HL-60 (cell line): ENCODE measurements at regions not wholly inside any gene's neighbourhood (a gene's known extent, or its start where the extent isn't known, plus 50 kb on each side); places are given as distances from the start of the nearest gene placed in this dataset.

Source experiments
- DNase-seq, 2 experiments: peaks; one replicate each; pipeline ENCODE4 v3.0.0-alpha.2; 2010 to 2020; ENCODE audit warnings: low read depth in 1 of 2, low spot score in 1 of 2
- H3K27ac ChIP-seq: fragments of 250-450 bp; sonication (Bioruptor Pico); replicated peaks from 2 replicates; pipeline ENCODE4 v1.5.1; 2020; ENCODE audit warnings: mild to moderate bottlenecking, moderate library complexity
- H3K27me3 ChIP-seq: fragments of 250-450 bp; sonication (Bioruptor Pico); 2 replicates; pipeline ENCODE4 v1.5.1; 2021; ENCODE audit warnings: mild to moderate bottlenecking, moderate library complexity; ENCODE audit not compliant: insufficient read depth, poor library complexity, severe bottlenecking
- H3K4me3 ChIP-seq: replicated peaks from 2 replicates; pipeline ENCODE4 v1.5.1; 2011; ENCODE audit warnings: mild to moderate bottlenecking, control low read depth, low read length; ENCODE audit not compliant: insufficient read depth
- GABPA ChIP-seq: IDR thresholded peaks from 2 replicates; pipeline ENCODE4 v1.6.1; 2012; ENCODE audit warnings: low read depth
- POLR2AphosphoS5 ChIP-seq: IDR thresholded peaks from 2 replicates; pipeline ENCODE4 v1.6.1; 2012; ENCODE audit warnings: low read depth
- SPI1 ChIP-seq: IDR thresholded peaks from 2 replicates; pipeline ENCODE4 v1.6.1; 2012; ENCODE audit warnings: low read depth, mild to moderate bottlenecking, borderline replicate concordance
- TF ChIP-seq, protein P1 (sequence below): IDR thresholded peaks from 2 replicates; pipeline ENCODE4 v1.6.1; 2012; ENCODE audit warnings: low read depth; ENCODE audit not compliant: insufficient replicate concordance
- TF ChIP-seq, protein P2 (sequence below): IDR thresholded peaks from one replicate; pipeline ENCODE4 v1.5.1; 2011; ENCODE audit warnings: low read length, control low read depth, inconsistent platforms; ENCODE audit not compliant: insufficient read depth

DNA sequence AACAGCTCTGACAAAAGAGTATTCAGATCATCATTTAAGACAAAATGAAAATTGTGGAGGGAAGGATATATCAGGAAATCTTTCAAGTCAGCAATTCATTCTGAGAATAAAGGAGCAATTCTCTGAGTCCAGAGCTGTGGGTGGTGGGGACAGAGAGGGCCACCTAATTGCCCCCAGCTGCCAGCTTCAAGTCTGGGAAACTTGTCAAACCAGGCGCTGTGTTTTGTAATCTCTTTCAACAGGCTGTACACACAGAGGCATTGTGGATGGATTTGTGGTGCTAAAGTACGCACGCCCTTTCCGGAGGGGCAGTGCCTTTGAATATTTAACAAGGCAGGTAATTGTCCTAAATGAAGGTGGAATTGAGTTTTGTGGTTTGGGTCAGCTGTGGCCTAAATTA lies 591.1 kb upstream of the BOD1L1 start:
- DNase-seq = no peak
- Histone ChIP-seq H3K4me3 (no peak overlapping the region), H3K27me3 (no peaks in the 10 kb centered on the region), H3K27ac (no peak overlapping the region)
- no peak for TF ChIP-seq SPI1
- TF ChIP-seq GABPA = no peak
- TF ChIP-seq, protein P1, sequence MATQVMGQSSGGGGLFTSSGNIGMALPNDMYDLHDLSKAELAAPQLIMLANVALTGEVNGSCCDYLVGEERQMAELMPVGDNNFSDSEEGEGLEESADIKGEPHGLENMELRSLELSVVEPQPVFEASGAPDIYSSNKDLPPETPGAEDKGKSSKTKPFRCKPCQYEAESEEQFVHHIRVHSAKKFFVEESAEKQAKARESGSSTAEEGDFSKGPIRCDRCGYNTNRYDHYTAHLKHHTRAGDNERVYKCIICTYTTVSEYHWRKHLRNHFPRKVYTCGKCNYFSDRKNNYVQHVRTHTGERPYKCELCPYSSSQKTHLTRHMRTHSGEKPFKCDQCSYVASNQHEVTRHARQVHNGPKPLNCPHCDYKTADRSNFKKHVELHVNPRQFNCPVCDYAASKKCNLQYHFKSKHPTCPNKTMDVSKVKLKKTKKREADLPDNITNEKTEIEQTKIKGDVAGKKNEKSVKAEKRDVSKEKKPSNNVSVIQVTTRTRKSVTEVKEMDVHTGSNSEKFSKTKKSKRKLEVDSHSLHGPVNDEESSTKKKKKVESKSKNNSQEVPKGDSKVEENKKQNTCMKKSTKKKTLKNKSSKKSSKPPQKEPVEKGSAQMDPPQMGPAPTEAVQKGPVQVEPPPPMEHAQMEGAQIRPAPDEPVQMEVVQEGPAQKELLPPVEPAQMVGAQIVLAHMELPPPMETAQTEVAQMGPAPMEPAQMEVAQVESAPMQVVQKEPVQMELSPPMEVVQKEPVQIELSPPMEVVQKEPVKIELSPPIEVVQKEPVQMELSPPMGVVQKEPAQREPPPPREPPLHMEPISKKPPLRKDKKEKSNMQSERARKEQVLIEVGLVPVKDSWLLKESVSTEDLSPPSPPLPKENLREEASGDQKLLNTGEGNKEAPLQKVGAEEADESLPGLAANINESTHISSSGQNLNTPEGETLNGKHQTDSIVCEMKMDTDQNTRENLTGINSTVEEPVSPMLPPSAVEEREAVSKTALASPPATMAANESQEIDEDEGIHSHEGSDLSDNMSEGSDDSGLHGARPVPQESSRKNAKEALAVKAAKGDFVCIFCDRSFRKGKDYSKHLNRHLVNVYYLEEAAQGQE = no peak
- TF ChIP-seq, protein P2, sequence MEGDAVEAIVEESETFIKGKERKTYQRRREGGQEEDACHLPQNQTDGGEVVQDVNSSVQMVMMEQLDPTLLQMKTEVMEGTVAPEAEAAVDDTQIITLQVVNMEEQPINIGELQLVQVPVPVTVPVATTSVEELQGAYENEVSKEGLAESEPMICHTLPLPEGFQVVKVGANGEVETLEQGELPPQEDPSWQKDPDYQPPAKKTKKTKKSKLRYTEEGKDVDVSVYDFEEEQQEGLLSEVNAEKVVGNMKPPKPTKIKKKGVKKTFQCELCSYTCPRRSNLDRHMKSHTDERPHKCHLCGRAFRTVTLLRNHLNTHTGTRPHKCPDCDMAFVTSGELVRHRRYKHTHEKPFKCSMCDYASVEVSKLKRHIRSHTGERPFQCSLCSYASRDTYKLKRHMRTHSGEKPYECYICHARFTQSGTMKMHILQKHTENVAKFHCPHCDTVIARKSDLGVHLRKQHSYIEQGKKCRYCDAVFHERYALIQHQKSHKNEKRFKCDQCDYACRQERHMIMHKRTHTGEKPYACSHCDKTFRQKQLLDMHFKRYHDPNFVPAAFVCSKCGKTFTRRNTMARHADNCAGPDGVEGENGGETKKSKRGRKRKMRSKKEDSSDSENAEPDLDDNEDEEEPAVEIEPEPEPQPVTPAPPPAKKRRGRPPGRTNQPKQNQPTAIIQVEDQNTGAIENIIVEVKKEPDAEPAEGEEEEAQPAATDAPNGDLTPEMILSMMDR = no peak
- TF ChIP-seq POLR2AphosphoS5 = no peak

DNA sequence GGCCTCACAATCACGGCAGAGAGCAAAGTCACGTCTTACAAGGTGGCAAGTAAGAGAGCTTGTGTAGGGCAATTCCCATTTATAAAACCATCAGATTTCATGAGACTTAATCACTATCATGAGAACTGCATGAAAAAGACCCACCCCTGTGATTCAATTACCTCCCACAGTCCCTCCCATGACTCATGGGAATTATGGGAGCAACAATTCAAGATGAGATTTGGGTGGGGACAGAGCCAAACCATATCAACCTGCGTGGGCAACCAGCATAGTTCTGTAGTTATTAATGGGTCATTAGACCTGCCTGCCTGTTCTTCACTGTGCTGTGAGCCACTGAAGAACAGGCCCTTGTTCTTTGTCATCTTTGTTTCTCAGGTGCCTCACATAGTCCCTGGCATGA lies 593.7 kb upstream of the BOD1L1 start:
- Histone ChIP-seq H3K4me3 (no peak overlapping the region), H3K27ac (no peak overlapping the region), H3K27me3 (no peaks in the 10 kb centered on the region)
- no peak for DNase-seq
- TF ChIP-seq, protein P1 = no peak
- TF ChIP-seq GABPA = no peak
- TF ChIP-seq POLR2AphosphoS5 = no peak
- TF ChIP-seq, protein P2 = no peak
- TF ChIP-seq SPI1 = no peak

DNA sequence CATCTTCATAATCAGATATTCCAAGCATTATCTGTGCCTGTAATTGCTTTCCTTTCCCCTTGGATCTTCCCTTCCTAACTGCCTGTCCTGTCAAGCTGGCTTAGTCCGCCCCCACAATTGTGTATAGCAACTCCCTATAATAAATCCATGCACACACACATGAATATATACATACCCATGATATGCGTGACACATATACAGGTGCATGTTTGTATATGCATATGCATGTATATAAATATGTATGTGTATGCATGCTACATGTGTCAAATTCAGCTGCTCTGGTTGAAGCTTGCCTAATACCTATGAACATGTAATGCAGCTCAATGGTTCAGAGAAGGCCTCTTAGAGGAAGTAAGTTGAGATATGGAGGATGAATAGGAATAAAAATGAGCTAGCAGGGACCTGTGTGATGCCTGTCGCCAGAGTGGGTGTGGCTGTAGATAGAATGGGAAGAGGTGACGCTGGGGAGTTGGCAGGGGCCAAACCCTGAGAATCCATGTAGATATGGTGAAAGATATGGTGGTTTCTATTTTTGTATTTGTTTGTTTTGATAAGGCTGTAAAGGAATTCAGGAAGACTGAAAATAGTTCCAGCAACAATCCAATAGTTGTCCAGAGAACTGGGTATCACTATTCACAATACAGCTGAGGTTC lies 595.0 kb upstream of the BOD1L1 start:
- TF ChIP-seq GABPA (no peak), SPI1 (no peak), POLR2AphosphoS5 (no peak)
- TF ChIP-seq, protein P2 = no peak
- TF ChIP-seq, protein P1 = no peak
- no peak overlapping the region for H3K4me3 ChIP-seq
- H3K27ac ChIP-seq = no peak overlapping the region
- no peaks in the 10 kb centered on the region for H3K27me3 ChIP-seq
- no peak for DNase-seq
